Fibroblast of the conjunctiva (primary cell): ENCODE measurements at regions not wholly inside any gene's neighbourhood (a gene's known extent, or its start where the extent isn't known, plus 50 kb on each side); places are given as distances from the start of the nearest gene placed in this dataset.

Source experiments
- DNase-seq: peaks from one replicate; pipeline ENCODE4 v3.0.0-alpha.2; 2010; ENCODE audit warnings: low read depth

DNA sequence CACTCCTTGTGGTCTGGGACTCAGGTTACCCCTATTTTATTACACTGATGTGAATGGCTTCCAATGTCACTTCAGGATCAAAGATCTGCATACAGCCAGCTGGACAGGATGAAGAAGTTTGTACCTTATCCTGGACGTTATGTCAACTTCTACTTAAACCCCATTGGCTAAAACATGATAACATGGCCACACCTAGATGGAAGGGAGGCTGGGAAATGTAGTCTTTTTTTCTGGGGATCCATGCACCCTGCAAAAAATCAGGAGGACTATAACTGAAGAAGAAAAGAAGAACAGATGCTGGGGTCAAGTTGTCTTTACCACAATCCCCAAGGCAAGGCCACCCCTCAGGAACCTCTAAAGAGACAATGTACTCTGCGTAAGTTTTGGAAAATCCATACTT, 459.2 kb downstream of the BCOR start:
- DNase-seq: no peak

- no peak for DNase-seq
Measured at GRCh38 chrX:39639871-39640270, 457.9 kb downstream of the BCOR start.

- no peak for DNase-seq
Measured at GRCh38 chrX:39640866-39641265, 456.9 kb downstream of the BCOR start.

DNA sequence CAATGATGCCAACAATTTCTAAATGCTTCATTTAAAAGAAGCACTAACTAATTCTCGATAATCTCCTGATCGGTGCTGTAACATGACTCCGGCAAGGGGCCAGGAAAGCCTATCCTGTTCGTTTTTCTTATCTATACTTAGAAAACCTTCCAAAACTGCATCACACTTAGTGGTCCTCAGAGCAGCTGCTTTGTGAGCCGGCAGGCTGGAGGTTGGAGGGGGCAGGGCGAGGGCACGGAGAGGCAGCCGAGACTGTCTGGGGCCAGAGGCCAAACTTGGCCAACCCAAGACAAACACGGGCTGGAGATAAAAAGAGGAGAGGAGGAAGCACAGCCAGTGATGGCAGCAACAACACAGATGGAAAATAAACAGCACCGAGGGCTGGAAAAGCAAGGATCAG, 455.7 kb downstream of the BCOR start:
- no peak for DNase-seq

DNA sequence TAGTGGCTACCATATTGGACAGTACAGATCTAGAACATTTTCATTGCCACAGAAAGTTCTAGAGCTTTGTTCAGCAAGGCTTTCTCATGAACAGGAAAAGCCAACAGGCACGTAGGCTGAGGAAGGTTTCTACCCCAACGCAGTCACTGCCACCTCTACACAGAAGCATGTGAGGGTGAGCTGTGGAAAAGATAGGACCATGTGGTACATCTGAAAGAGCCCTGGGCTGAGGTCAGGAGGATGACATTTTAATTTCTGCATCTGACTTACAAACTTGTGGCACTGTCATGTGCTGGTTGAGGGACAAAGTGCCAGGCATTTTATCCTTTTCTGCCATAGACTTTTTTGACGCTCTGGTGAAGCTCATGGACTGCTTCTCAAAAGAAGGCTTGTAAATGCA, 454.2 kb downstream of the BCOR start:
- no peak for DNase-seq

GRCh38 chrX:39645178-39645895, 452.4 kb downstream of the BCOR start:
- peak; percentile 78 for DNase-seq

DNA sequence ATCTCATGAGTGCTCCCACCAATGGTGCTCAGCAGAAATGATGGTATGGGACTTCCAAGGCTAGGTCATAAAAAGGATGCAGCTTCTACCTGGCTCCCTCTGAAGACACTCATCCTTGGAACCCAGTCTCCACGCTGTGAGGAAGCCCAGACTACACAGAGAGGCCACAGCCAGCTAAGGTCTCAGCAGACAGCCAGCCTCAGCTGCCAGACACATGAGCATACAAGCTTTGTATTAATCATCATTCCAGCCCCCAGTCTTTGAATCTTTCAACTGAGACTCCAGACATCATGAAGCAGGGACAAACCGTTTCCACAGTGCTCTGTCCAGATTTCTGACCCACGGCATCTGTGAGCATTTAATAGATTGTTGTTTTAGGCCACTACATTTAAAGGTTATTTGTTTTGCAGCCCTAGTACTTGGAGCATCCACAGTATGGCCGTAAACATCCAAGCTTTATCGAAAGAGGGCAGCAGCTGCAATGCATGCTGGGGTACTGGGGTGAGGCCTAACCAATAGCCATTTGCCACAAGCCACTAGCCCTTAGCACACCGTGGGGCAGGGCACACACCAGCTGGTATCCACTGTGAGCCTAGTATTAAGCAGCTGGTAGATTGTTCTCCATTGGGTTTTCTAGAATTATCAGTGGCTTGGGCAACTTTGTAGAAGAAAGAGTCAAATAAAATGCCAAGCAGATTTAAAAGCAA, 449.1 kb downstream of the BCOR start:
- no peak for DNase-seq

- DNase-seq: no peak
Measured at GRCh38 chrX:39650768-39651347, 446.9 kb downstream of the BCOR start.

DNA sequence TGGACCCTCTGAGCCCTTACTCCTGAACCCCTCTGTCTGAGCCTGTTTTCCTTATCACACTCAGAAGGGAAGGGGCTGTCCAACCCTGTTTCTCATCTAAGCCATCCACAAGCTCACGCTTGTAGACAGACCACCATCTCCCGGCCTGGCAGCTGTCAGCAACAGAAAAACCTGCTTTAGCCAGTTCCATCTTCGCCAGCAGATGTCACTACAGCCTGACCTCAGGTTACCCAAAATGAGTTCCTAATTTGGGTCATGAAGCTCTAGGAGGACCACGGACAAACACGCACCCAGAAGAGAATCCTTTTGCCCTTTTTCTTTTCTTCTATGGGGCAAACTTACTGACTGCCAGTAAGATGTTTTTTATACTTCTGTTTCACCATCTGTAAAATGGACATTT, 445.4 kb downstream of the BCOR start:
- no peak for DNase-seq

- DNase-seq: no peak
Measured at GRCh38 chrX:39653691-39654090, 444.1 kb downstream of the BCOR start.

- DNase-seq: no peak
Measured at GRCh38 chrX:39654183-39654925, 443.4 kb downstream of the BCOR start.

DNA sequence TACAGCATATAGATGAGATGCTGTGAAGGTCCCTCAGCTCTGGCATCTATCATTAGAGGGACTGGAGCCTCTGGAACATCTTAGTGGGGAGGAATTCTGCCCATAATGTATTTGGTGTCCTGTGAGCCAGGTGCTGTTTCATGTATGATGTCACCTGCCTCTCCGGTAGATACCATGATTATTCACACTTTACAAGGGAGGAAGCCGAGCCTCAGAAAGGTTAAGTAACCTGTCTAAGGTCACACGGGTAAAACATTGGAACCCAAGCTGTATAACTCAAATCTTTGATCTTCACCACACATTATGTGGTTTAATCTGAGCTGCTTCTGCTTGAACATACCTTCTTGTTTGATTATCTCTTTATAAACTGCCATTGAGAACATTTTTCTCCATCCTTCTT, 442.8 kb downstream of the BCOR start:
- DNase-seq: no peak

GRCh38 chrX:39661116-39661907, 436.4 kb downstream of the BCOR start:
- DNase-seq: no peak

DNA sequence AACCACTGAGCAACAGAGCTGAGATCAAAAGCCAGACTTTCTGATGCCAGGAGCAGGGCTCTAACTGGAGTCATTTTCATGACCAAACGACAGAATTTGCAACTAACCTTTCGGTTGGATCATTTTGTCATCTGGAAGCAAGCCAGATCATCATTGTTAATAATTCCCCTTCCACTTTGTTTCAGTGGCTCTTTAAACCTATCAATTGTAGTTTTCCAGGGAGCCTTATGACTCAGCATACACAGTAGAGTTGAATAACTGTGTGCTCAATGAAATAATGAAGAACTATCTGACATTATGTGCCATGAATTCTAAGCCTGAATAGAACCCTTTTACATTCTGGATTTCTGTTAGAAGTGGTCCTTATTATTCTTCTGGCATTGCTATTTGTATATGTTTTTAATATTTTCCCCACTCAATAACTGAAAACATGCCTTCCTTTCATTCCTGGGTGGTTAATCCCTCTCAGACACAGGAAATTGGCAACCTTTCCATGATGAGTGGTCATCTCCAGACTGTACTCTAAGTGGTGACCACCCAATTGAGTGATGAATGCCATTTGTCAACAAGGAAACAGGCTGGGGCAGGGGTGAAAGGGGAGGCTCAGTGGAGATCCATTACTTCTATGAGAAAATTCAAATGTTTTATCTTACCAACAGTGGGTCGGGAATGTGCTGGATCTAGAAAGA, 431.8 kb downstream of the BCOR start:
- DNase-seq: no peak

DNA sequence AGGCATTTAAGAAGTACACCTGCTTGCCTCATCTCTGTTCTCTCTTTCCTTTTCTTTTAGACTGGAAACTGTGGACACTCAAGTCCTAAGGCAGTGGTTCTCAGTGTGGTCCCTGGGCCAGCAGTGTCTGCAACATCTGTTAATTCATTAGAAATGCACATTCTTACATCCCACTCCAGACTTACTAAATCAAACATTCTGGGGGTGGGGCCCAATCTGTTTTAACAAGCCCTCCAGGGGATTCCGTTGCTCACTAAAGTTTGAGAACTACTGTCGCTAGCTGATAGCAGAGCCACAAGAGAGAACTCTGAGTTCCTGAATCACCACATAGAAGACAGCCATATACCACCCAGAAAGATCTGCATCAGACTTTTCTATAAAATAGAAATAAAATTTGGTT, 430.6 kb downstream of the BCOR start:
- no peak for DNase-seq

DNA sequence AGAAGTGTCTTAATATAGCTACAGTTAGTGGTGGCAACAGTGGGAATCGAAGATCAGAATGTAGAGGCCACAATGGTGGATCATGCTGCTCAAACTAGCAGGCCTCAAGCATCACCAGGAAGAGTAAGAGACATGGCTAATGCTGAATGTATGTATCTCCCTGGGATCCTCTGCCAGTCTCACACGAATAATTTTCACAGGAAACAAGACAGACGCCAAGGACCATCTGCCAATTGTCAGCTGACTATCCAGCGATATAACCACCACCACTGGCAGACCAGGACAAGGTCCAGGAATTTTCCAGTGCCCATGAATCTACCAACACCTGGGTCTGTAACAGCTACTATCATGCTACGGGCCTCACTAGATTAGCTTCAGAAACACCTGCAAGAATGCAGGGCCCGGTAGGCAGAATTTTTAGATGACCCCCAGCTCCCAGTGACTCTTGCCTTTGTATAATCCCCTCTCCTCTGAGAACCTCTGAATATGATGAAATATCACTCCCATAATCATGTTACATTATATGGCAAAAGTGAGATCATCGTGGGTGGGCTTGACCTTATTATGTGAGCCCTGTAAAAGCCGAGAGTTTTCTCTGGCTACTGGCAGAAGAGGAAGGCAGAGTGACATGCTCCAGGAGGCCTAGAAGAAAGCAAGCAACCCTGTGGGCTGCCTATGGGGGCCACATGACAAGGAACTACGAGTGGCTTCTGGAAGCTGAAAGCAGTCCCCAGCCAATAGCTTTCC, 429.8 kb downstream of the BCOR start:
- no peak for DNase-seq

GRCh38 chrX:39669668-39670067, 428.1 kb downstream of the BCOR start:
- no peak for DNase-seq

- DNase-seq: no peak
Measured at GRCh38 chrX:39670281-39670680, 427.5 kb downstream of the BCOR start.

DNA sequence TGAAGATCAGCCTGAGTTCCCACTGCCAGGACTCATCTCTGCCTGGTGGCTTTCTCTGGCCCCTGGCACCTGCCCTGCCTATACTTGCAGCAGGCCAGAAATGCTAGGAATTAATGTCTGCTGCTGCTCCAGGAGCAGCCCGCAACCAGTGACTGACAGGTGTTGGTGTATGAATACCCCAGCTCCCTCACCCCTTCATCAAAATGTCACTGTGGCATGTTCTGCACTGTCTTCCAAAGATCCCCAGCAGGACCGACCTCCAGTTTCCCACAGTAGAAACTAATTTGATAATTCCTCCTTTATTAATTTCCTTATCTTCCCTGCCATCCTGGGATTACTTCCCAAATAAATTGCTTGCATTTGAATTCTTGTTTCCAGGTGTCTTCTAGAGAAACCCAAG, 425.4 kb downstream of the BCOR start:
- DNase-seq: no peak

DNA sequence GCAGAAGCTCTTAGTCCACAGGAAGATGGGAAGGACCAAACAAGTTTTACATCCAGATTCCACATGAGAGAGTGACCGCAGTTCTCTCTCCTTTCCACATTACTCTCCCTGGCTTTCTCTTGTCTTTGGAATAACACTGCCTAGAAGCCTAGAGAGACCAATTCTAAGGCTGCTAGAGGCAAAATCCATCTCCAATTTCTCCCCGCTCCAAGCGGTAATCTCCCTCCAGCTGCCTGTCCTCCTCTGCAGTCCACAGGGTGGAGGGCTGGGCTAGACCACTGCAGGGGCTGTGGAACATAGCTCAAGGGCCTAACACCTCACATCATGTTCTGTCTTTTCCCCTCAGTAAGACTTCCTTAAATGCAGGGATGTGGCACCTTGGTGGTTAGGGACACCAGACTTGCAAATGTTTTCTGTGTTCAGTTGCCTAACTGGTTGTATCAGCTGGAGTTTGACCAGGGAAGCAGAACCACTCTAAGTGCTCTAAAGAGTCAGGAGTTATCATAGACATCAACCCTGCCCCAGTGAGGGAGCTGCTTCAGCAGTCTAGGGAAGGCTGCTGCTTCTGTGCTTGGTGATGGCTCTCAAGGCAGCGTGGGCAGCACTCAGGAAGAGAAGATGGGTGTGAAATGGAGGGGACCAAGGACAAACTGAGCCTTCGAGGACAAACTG, 423.1 kb downstream of the BCOR start:
- no peak for DNase-seq
